Activated CD8-positive, alpha-beta memory T cell treated with anti-CD3 and anti-CD28 coated beads for 1 hour (primary cell): ENCODE measurements at regions not wholly inside any gene's neighbourhood (a gene's known extent, or its start where the extent isn't known, plus 50 kb on each side); places are given as distances from the start of the nearest gene placed in this dataset.

Experiments used
- DNase-seq, 2 donors: peaks; one replicate each; pipeline ENCODE4 v3.0.0-alpha.2; 2020; ENCODE audit warnings: low read depth in 1 of 2; ENCODE audit errors: extremely low read depth in 1 of 2

GRCh38 chr12:60830381-60830780 lies 1234.6 kb downstream of the SLC16A7 start:
- no peak for DNase-seq

- DNase-seq, result no peak
Measured at GRCh38 chr12:60832290-60832689, 1236.5 kb downstream of the SLC16A7 start.

- no peak for DNase-seq
Measured at GRCh38 chr12:60834372-60834771, 1238.5 kb downstream of the SLC16A7 start.

- DNase-seq, result no peak
Measured at GRCh38 chr12:60834806-60835205, 1239.0 kb downstream of the SLC16A7 start.

GRCh38 chr12:60836651-60837050 lies 1240.8 kb downstream of the SLC16A7 start:
- DNase-seq, result no peak

GRCh38 chr12:60842181-60842580 lies 1246.4 kb downstream of the SLC16A7 start:
- no peak for DNase-seq

- no peak for DNase-seq
Measured at GRCh38 chr12:60844101-60844500, 1248.3 kb downstream of the SLC16A7 start.

GRCh38 chr12:60844875-60845274 lies 1249.0 kb downstream of the SLC16A7 start:
- no peak for DNase-seq

- DNase-seq, result no peak
Measured at GRCh38 chr12:60845696-60846095, 1249.9 kb downstream of the SLC16A7 start.

- no peak for DNase-seq
Measured at GRCh38 chr12:60847281-60847680, 1251.5 kb downstream of the SLC16A7 start.

GRCh38 chr12:60849723-60850122 lies 1253.9 kb downstream of the SLC16A7 start:
- DNase-seq, result no peak

- no peak for DNase-seq
Measured at GRCh38 chr12:60853407-60853806, 1257.6 kb downstream of the SLC16A7 start.

- no peak for DNase-seq
Measured at GRCh38 chr12:60863421-60863820, 1267.6 kb downstream of the SLC16A7 start.

- no peak for DNase-seq
Measured at GRCh38 chr12:60872219-60872618, 1276.4 kb downstream of the SLC16A7 start.

- DNase-seq, result no peak
Measured at GRCh38 chr12:60872850-60873713, 1277.3 kb downstream of the SLC16A7 start.

GRCh38 chr12:60874091-60874490 lies 1278.3 kb downstream of the SLC16A7 start:
- DNase-seq, result no peak

- no peak for DNase-seq
Measured at GRCh38 chr12:60920841-60921495, 1325.1 kb downstream of the SLC16A7 start.

GRCh38 chr12:60921541-60921940 lies 1325.7 kb downstream of the SLC16A7 start:
- DNase-seq, result no peak

GRCh38 chr12:60926256-60926655 lies 1330.4 kb downstream of the SLC16A7 start:
- DNase-seq, result no peak

- DNase-seq, result no peak
Measured at GRCh38 chr12:60930151-60930550, 1330.1 kb upstream of the USP15 start.

- no peak for DNase-seq
Measured at GRCh38 chr12:60935981-60936761, 1324.0 kb upstream of the USP15 start.
